HuH-7.5 (cell line): ENCODE measurements at regions not wholly inside any gene's neighbourhood (a gene's known extent, or its start where the extent isn't known, plus 50 kb on each side); places are given as distances from the start of the nearest gene placed in this dataset.

ENCODE experiments used
- DNase-seq: peaks from one replicate; pipeline ENCODE4 v3.0.0; 2011; ENCODE audit warnings: low spot score

DNA sequence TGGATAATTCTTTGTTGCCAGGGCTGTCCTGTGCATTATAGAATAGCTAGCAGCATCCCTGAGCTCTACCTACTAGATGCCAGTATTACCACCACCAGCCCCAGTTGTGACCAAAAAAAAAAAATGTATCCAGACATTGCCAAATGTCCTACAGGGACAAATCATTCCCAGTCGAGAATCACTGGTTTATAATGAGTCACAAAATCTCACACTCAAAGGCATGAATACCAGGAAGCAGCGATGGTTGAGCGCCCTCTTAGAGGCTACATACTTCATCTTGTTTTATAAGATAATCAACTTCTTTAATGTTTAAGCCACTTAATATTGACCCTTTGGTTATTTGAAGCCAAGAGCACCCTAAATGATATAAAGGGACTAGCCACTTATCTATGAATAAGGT lies 297.3 kb downstream of the DHX15 start:
- no peak for DNase-seq

DNA sequence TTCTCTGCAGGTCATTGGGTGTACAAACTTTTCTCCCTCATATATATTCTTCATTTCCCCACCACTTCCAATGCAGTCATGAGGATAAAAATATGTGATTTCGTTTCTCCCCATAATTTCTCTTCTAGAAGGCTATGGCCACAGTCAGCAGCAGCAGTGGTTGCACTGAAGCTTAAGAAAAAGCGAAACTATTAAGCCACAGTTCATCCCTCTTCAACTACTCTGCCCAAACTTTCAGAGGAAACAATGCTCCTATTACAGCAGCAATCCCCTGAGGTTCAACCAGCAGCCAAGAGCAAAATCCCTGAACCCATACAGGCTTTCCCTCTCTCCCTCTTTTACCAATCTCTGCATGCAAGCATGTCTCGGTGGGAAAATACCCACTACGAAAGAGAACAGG lies 298.6 kb downstream of the DHX15 start:
- DNase-seq: no peak

DNA sequence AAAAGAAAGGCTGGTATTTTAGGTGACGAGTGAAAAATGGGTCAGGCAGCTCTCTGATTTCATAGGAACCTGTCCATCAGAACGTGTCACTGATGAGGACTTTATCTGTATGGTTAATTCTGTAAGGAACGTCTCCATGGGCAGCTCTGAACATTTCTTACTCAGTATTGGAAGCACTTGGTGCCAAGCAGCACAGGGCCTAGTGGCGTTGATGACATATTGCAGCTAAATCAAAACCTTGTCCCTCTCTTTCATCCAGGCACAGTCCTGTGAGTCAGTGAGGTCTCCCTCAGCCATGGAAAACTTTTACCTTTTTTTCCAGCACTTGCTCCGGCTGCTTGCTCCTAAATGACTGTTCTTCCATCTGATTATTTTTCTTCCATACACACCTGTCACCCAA lies 301.9 kb downstream of the DHX15 start:
- DNase-seq: no peak

DNA sequence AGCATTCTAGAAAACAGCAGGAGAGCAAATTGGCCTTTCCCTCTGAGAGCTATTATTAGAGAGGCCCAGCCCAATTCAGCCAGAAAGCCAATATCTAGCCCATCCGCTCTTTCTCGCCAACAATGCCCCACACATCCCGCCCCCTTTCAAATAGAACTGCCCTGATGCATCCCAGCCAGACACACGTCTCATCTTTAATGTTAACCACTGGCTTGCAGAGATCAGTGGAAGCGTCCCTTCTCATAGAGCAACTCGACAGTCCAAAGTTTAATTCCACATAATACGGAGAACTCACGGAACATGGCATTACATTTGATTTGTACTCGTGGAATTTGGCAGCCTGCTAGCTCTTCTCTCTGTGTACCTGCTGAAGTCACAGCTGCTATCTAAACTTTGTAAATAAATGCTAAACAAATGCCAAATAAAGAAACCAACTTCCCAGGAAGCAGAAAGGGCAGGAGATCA lies 304.4 kb downstream of the DHX15 start:
- DNase-seq: no peak

DNA sequence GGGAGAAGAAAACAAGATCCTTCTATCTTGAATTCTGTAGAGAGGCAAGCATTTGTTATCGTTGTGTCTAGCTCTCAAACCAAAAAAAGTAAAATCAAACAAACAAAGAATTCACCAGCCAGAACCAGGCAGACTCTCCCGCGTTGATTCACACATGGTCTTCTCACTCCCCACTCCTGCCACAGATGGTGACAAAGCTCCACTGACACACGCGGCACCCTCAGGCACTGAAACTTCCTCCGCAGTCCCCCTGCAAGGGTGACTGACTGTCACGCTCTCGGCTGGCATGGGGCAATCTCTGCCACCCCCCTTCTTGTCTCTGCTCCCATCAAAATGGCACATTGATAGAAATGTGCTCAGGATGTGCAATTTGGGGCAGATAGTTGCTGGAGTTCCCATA lies 304.9 kb downstream of the DHX15 start:
- DNase-seq: no peak

DNA sequence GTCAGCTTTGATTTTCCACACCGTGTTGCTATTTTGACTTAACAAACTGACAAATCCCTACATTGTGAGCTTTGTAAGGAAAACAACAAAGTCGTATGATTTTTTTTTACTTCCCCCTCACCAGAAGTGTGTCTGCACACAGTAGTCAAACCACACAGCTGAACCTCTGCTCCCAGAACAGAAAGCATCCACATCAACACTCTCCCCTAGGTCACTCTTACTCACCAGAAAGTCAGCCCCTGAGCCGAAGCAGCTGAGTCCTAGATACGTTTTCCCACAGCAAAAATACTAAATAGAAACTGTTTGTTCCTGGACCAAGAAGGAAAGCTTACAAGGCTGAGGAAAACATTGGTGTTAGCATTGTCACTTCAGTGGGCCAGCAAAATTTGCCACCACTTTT lies 305.7 kb downstream of the DHX15 start:
- DNase-seq: no peak

DNA sequence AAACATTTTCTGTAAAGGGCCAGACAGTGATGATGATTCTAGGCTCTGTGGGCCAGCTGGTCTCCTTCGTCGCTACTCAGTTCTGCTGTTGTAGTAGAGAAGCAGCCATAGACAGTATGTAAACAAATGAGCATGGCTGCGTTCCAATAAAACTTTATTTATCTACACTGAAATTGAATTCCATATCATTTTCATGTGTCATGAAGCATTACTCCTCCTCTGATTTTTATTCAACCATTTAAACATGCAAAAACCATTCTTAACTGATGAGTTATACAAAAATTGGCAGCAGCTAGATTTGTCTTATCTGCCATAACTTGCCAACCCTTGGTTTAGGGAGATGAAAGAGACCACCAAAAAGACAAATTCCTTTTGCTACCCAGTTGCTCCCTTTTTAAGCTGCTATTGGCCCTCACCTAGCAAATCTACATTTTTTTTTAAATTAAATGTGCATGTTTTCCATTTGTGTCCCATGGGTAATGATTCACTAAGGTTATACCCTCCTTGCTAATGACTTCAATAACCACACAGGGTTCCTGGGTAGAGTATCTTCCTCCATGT lies 309.9 kb downstream of the DHX15 start:
- no peak for DNase-seq

DNA sequence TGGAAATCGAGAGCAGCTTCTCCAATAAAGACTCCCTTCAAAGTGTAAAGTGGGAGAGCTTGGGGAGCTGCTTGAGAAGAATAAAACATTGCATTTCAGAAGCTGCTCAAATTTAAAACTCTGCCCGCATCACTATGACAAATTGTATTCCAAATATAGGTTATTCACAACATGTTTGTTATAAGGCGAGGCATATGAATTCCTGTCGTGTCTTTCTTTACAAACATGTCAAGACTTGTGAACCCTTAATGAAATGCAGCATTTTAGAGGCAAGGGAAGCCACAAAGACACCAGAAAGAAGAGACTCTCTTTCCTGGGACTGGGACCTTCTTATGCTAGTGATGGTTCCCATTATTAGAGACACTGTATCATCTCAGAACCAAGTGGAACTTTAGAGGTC lies 311.2 kb downstream of the DHX15 start:
- no peak for DNase-seq

DNA sequence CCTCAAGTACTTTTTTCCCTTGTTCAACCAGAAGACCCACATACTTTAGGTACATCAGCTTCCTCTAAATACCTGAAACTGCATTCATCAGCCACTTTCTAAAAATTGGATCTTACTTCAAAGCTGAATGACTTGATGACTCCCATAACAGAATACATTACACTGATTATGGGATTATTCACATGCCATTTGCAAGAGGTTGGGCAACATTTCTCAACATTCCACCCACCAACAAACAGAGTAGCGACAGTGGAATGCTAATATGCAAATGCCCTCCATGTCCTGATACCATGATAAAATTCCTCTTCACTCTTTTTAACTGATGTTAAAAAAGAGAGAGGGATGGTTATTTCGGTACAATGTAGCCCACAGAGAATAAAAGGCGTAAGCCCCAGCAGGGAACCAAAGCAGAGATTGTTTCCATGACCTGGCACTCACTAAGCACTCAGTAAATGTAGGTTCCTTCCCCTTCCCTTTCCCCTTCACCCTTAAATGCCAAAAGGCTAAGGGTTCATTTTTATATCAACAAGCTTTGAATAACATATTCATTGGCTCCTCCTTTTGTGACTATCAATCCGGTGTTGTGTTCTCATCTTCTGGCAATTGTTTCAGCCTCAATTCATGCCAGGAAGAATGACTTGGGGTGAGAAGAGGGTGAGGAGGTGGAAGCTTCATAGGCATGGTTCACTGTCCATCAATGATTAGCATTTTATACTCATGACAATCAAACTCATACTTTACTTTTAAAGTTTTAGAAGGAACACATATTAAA lies 317.2 kb downstream of the DHX15 start:
- DNase-seq: no peak

DNA sequence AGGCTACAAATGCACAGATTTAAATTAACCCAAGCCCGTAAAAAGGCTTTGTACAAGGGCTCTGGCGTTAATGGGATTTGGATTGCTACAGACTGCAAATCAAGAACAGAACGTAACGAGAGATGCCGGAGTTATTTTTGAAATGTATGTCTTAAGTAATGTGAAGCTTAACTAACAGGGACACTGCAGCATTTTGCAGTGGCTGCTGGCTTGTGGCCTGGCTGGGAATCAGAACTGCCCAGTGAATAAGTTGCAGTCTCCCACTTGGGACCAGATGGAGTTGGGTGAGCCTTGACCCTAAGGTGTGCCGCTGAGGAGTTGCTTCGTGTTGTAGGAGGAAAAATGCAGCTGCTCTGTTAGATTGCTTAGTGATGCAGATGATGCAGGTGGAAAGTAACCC lies 318.4 kb downstream of the DHX15 start:
- DNase-seq: no peak

DNA sequence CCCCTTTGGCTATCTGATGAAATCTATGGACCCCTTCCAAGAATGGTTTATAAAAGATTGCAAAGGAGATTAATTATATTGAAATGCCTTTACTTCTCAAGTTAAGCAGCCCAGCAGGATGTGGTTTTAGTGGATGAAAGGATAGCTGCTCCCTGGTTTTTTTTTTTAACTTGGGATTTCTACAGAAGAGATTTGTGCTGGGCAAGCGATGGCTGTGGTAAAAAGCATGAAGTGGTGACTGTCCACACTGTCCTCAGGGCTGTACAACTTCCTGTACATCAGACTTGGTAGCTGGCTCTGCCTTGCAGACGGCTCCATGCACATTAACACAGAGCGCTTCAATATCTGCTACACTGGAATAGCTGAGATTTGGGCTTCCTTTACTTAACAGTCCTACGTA lies 321.7 kb downstream of the DHX15 start:
- DNase-seq: no peak

DNA sequence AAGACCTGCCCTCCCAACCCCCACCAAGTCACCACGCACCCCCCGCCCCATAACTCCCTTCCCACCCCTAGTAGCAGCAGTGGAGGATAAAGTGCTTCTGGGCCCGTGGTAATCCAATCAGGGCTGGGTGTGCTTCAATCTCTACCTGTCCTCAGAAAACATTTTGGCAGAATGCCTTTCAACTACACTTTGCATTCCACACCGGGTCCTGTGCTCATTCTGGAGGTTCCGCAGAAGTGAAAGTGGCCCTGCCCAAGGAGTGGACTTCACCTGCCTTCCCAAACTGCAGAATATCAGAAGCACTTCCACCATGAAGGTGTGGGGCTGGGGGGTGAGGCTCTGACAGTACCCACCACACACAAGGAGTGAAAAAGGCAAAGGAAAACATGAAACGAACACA lies 322.3 kb downstream of the DHX15 start:
- no peak for DNase-seq

DNA sequence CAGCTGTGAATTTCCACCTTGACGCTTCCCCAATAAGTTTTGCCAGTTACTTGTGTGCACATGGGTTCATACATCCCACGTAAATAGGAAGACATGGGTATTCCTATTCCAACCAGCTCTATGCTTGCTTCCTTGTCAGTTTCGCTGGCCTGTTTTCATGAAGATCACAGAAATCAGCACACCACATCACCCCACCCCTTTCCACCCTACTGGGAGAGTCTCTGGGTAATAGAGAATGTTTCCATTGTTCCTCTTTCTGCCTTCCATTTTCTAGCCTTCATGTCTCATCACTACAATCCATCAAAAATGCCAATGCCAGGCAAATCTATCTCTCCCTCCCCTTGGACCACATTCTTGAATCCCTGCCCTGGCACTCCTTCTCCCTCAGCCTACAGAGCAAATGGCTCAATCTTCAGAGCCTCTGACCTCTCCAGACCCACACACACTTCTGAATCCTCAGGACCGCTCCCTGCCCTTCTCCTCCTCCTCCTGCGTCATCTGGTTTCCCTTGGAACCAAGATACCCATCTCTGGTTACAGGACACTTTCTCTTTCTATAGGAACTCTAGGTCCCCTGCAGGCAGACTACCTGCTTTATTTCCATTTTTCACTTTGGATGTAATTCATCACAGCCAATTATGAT lies 323.3 kb downstream of the DHX15 start:
- DNase-seq: no peak

DNA sequence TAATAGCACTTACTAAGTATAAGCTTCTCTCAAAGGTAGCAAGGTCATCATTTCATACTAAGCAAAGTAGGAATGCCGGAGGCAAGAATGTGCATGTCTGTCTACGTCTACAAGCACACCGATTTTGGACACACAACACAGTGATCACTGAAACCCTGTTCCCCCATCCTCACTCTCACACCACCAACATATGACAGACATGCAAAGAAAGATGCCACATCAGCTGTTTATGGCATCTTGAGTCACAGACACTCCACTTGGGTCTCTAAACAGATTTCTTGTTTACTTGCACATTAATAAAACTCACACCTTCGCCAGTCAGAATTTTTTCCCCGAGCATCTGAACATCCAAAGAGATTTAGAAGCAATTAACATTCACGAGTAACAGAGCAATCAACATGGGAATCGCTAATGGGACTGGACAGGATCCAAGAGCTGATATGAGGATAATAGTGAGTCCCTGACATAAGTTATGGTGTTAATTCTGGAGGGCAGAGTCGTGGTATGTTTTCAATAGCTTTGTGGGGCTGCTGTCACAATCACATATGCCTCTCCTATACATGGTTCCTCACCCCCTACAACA lies 324.1 kb downstream of the DHX15 start:
- DNase-seq: no peak

DNA sequence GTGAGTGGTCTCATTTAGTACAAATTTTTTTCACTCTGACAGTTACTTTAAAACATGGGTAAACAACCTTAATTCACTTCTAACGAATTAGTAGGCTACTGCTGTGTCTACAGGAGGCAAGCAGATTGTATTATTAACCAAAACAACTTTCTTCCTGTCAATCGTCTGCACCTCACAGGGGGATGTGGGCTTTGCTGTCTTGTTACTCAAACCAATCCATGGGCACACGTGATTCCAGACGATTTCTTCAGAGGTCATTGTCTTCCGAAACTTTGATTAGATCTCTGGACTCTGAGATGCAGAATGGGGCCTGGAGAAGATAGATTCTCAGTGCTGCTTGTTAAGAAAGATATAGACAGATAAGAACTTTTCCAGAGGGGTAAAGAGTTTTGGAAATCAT lies 327.8 kb downstream of the DHX15 start:
- DNase-seq: no peak

DNA sequence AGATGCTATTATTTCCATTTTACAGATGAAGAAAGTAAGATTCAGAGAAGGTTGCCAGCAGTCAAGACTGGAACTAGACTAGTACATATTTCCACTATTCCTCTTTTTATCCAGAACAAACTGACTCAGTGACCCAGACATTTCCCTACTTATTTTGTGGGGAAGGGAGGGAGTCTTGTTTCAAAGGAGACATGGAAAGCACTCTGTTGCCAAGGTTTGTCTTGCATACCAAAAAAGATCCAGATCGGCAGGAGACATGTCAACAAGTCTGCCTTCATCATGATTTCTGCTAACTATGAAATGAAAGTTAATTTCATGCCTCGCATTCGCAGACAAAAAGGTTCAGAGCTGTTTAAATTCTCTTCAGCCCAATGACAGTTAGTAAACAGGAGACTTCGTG lies 328.3 kb downstream of the DHX15 start:
- no peak for DNase-seq

DNA sequence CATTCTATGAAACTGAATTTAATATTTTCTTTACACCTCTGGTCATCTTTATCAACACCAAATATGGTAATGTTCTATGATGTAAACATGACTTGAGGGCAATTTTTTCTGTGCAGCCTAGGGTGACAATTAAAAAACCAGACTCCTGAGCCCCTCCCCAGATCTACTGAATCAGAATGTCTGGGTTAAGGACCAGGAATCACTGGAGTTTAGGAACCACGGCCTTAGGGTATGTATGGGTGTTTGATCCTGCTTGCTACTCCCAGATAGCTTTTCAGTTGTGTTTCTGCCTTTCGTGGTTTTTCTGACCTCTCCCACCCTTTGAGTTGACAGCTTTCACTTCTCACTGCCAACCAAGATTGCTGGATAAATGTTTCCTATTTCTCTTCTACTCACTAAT lies 332.2 kb downstream of the DHX15 start:
- no peak for DNase-seq

DNA sequence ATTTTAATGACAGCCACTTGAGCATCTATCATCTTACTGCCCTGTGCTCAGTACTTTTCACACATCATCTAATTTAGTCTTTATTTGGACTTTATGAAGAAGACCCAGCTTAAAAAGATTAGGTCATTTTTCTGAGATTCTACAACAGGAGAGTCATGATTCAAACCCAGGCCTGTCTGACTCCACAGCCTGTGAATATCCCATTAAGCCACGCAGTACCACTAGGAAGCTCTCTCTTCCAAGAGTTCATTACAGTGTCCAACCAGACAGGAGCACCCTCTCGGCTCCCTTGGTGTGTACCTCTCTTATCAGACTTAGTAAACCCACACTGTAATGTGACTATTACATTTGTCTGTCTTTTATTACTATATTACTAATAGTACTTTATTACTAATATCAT lies 332.8 kb downstream of the DHX15 start:
- DNase-seq: no peak

DNA sequence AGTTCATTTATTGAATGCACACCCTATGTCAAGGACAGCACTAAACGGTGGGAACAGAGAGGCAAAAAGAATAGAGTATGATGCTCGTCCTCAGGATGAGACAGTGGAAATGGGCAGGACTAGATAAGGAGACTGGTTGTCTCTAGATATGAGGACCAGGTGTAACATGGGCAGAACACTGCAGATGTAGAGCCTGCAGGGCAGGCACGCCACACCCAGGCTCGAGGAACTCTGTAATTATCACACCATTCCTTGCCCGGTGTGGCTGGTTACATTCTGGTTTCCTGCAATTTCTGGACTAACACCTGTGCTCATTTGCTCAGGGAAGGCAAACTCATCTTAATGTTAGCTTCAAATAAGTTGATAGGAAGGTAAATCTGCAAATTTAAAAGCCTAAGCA lies 334.4 kb downstream of the DHX15 start:
- no peak for DNase-seq

DNA sequence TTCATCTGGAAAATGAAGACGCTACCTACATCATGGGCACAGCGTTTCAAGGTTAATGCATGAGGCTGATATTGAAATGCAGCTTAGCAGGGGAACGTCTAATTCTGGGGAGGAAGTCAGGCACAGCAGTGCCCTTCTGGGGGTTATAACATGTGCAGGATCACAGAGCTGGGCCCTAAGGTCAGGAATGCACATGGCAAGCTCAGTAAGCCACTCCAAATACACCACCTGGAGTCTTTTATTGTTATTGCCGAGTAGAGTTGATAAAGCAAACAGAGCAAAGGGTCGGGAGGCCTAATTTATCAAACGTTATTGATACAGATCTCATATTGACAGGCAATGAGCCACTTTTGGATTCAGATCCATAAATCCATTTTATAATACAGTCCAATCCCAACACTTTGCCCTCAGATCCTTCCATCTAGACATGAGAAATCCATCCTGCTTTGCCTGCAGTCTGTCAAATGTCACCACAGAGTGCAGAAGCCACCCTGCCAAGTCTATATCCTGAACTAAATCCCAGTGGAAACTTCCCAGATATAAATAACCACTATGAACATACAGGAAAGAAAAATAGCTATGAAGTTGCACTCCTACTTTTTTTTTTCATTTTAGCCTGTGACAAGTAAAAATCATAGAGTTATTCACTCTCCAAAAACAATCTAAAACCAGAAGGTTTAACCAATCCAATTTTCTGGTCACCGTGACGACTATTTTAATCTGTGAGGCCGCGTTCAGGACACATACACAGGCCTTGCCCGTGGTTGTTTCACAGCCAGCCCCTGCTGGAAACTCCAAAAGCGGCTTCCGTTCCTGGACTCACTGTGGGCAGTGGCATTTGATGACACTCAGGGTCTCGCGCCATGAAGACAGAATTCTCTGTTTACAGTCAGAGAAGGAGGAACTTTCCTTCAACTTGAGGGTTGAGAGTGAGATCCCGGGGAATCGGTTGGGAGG lies 335.4 kb downstream of the DHX15 start:
- DNase-seq: no peak

DNA sequence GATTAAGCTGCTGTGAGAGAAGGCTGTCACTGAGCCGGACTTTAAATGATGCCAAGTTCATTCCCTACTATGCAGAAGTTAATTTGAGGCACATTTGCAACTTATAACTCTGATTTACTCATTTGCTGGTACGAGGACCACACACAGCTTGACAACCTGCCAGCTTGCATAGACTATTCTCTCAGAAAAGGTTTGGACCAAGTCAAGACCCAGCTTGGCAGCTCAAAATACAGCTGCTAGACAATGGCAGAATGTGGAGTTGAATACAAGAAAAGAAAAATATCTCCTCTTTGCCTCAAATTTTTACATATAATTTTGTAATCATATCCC lies 338.9 kb downstream of the DHX15 start:
- no peak for DNase-seq
